Testis (tissue), 2 donors: ENCODE measurements at regions not wholly inside any gene's neighbourhood (a gene's known extent, or its start where the extent isn't known, plus 50 kb on each side); places are given as distances from the start of the nearest gene placed in this dataset.
"Not testable (repeated sequence)": the region's sequence is repeated elsewhere in the genome, so short reads cannot be mapped to it uniquely, and the experiment has no call there.

ENCODE experiments used
- DNase-seq: peaks from one replicate; pipeline ENCODE4 v3.0.0-alpha.2; 2019
- H3K27ac ChIP-seq, 2 donors: fragments of 200-600 bp; sonication (generic); one replicate each; pipeline ENCODE4 v1.5.1; 2019
- H3K27me3 ChIP-seq: fragments of 200-600 bp; sonication (generic); one replicate; pipeline ENCODE4 v1.5.1; 2019
- H3K36me3 ChIP-seq: fragments of 200-600 bp; sonication (generic); one replicate; pipeline ENCODE4 v1.5.1; 2017; ENCODE audit warnings: low read depth; ENCODE audit errors: missing control alignments
- H3K4me1 ChIP-seq: fragments of 200-600 bp; sonication (generic); one replicate; pipeline ENCODE4 v1.5.1; 2019
- H3K4me3 ChIP-seq, 2 donors: fragments of 200-600 bp; sonication (generic); one replicate each; pipeline ENCODE4 v1.5.1; 2017 to 2019
- H3K9me3 ChIP-seq: fragments of 200-600 bp; sonication (generic); one replicate; pipeline ENCODE4 v1.5.1; 2017
- POLR2A ChIP-seq: fragments of 450-650 bp; IDR thresholded peaks from one replicate; pipeline ENCODE4 v1.6.1; 2017; ENCODE audit warnings: antibody characterized with exemption, mild to moderate bottlenecking, moderate library complexity
- WGBS, 2 donors: methylation state at CpG; one replicate each; pipeline ENCODE4 v1.1.5; 2018; 5-methylcytosine and 5-hydroxymethylcytosine counted together
- intact Hi-C: fragments of 100-400 bp; cut with DNase I; formaldehyde crosslinking; loops from one replicate; pipeline ENCODE4 v1.15.1; 2023; ENCODE audit warnings: low total_unique reads
- TF ChIP-seq, protein P1 (sequence below), 3 experiments: fragments of 450-650 bp in 2 of 3; fragments of 200-600 bp in 1 of 3; sonication (generic) in 1 of 3; IDR thresholded peaks; one replicate each; pipeline ENCODE4 v1.5.1; 2016 to 2019; ENCODE audit warnings: antibody characterized with exemption in 3 of 3, mild to moderate bottlenecking in 2 of 3, moderate library complexity in 1 of 3

DNA sequence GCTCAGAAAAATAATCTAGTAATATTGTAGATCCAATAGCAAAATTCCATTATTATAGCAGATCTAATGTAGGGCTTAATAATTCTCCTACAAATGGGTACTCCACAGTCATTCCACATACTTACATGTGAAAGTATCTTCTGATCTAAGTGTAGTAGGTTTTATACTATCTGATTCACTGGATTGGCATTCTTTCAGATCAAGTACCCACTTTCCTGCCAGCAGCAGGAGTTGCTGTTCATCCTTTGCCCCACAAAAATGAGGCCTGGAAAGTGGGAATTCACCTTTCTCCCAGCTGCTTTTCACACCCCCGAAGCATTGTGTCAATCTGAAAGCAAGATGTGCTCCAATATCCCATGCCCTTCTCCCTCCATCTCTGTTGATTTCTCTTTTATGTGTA, 77.1 kb upstream of the RXFP1 start:
- no peaks in the 10 kb centered on the region for H3K9me3 ChIP-seq
- intact Hi-C loops: no loop called here
- no peak for DNase-seq
- 86 to 94% methylated on average over 1 of the region's 1 CpG for WGBS, 2 donors
- no peaks in the 10 kb centered on the region for H3K4me1 ChIP-seq
- no peak overlapping the region for H3K27ac ChIP-seq
- H3K36me3 ChIP-seq: no peaks in the 10 kb centered on the region
- TF ChIP-seq, protein P1, sequence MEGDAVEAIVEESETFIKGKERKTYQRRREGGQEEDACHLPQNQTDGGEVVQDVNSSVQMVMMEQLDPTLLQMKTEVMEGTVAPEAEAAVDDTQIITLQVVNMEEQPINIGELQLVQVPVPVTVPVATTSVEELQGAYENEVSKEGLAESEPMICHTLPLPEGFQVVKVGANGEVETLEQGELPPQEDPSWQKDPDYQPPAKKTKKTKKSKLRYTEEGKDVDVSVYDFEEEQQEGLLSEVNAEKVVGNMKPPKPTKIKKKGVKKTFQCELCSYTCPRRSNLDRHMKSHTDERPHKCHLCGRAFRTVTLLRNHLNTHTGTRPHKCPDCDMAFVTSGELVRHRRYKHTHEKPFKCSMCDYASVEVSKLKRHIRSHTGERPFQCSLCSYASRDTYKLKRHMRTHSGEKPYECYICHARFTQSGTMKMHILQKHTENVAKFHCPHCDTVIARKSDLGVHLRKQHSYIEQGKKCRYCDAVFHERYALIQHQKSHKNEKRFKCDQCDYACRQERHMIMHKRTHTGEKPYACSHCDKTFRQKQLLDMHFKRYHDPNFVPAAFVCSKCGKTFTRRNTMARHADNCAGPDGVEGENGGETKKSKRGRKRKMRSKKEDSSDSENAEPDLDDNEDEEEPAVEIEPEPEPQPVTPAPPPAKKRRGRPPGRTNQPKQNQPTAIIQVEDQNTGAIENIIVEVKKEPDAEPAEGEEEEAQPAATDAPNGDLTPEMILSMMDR (IDR thresholded peaks at IDR 0.05): no peak
- TF ChIP-seq POLR2A: no peak
- no peak overlapping the region for H3K4me3 ChIP-seq
- no peaks in the 10 kb centered on the region for H3K27me3 ChIP-seq

DNA sequence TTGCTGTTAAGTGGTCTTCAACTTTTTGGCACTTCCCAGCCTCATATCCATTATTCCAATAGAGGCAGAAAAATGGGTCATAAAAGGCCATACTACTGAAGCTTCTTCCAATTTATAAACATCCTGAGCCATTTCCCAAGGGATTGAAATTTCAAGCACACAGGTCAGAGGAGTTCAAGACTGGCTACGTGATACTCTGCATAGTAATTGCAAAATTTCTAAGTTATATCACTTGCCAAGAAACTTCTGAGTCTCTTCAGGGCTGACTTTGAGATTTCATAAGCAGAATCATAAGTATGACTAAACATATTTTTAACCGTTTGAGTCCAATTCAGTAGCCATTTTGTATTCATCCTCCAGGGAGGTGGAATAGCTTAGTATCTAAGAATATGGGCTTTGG, 75.6 kb upstream of the RXFP1 start:
- intact Hi-C loops: no loop called here
- Histone ChIP-seq H3K4me1 (no peaks in the 10 kb centered on the region), H3K36me3 (no peaks in the 10 kb centered on the region), H3K4me3 (no peak overlapping the region), H3K27ac (no peak overlapping the region), H3K27me3 (no peaks in the 10 kb centered on the region), H3K9me3 (no peaks in the 10 kb centered on the region)
- TF ChIP-seq POLR2A: no peak
- TF ChIP-seq, protein P1 (IDR thresholded peaks at IDR 0.05): no peak
- WGBS, 2 donors: 58 to 61% methylated on average over 2 of the region's 2 CpGs
- no peak for DNase-seq

DNA sequence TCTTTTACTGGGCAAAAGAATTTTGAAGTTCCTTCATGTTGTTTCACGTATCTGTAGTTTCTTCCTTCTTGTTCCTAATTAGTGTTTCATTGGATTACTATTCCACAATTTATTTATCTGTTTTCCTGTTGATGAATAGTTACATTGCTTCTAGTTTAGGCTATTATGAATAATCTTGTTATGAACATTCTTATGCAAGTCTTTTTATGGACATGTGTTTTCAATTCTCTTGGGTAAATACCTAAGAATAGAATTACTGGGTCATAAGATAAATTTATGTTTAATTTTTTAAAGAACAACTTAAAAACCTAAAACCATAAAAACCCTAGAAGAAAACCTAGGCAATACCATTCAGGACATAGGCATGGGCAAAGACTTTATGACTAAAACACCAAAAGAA, 70.9 kb upstream of the RXFP1 start:
- H3K27me3 ChIP-seq: no peaks in the 10 kb centered on the region
- no peak for DNase-seq
- H3K4me3 ChIP-seq: no peak overlapping the region
- H3K9me3 ChIP-seq: no peaks in the 10 kb centered on the region
- 46 to 60% methylated on average over 1 of the region's 1 CpG for WGBS, 2 donors
- H3K4me1 ChIP-seq: no peaks in the 10 kb centered on the region
- H3K27ac ChIP-seq: no peak overlapping the region
- TF ChIP-seq, protein P1 (IDR thresholded peaks at IDR 0.05): no peak
- no peak for TF ChIP-seq POLR2A
- H3K36me3 ChIP-seq: no peaks in the 10 kb centered on the region
- intact Hi-C loops: no loop called here

DNA sequence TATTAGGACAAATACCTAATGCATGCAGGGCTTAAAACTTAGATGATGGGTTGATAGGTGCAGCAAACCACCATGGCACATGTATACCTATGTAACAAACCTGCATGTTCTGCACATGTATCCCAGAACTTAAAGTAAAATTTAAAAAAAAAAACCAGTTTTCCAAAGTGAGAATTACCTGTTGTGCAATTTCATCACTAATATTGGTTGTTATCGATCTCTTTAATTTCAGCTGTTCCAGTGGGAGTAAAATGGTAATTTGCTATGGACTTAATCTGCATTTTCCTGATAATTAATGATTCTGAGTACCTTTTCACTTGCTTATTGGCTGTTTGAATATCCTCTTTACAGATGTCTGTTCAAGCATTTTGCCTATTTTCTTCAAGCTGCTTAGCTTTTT, 69.6 kb upstream of the RXFP1 start:
- DNase-seq, intact Hi-C loops, H3K9me3 ChIP-seq, H3K36me3 ChIP-seq, H3K27me3 ChIP-seq, H3K4me3 ChIP-seq, H3K4me1 ChIP-seq, H3K27ac ChIP-seq: not testable (repeated sequence)
- WGBS, 2 donors: 91 to 95% methylated on average over 1 of the region's 1 CpG

DNA sequence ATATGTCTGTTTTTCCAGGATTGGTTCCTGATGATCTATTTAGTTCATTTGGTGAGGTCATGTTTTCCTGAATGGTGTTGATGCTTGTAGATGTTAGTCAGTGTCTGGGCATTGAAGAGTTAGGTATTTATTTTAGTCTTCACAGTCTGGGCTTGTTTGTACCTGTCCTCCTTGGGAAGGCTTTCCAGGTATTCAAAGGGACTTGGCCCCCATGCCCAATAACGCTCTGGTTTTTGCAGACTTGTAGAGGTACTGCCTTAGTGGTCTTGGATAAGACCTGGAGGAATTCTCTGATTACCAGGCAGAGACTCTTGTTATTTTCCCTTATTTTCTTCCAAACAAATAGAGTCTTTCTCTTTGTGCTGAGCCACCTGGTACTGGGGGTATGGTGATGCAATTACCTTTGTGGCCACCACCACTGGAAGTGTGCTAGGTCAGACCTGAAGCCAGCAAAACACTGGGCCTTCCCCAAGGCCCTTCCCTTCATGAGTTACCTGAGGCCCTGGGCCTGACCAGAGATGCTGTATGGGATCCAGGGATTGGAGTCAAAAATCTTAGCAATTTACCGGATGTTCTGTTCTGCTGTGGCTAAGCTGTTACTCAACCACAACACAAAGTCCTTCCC, 63.3 kb upstream of the RXFP1 start:
- WGBS, 2 donors: 100% methylated on average over 2 of the region's 2 CpGs
- H3K27me3 ChIP-seq: no peaks in the 10 kb centered on the region
- TF ChIP-seq, protein P1 (IDR thresholded peaks at IDR 0.05): no peak
- TF ChIP-seq POLR2A: no peak
- DNase-seq: no peak
- no peaks in the 10 kb centered on the region for H3K36me3 ChIP-seq
- intact Hi-C loops: no loop called here
- no peaks in the 10 kb centered on the region for H3K4me1 ChIP-seq
- no peak overlapping the region for H3K27ac ChIP-seq
- H3K9me3 ChIP-seq: no peaks in the 10 kb centered on the region
- H3K4me3 ChIP-seq: no peak overlapping the region
